ENCODE measurements at regions not wholly inside any gene's neighbourhood (a gene's known extent, or its start where the extent isn't known, plus 50 kb on each side); places are given as distances from the start of the nearest gene placed in this dataset.

GRCh38 chr7:42662862-42663261 is 249.0 kb downstream of the C7orf25 start:
- no peaks in the 10 kb centered on the region for H3K27me3 ChIP-seq
- intact Hi-C loops (cut with DNase I): no loop called here
- peaks cover 0 to 32% of the 10 kb centered on the region in 2 donors for H3K9me3 ChIP-seq
- no peak for DNase-seq
- no peak overlapping the region for H3K27ac ChIP-seq
- H3K4me3 ChIP-seq: no peak overlapping the region
- TF ChIP-seq CTCF (IDR thresholded peaks at IDR 0.05): no peak
- no peaks in the 10 kb centered on the region for H3K4me1 ChIP-seq
- no peak for ATAC-seq
- no peaks in the 10 kb centered on the region for H3K36me3 ChIP-seq

- ATAC-seq (no peak), DNase-seq (no peak)
- H3K27ac ChIP-seq: no peak overlapping the region
- H3K4me1 ChIP-seq: no peaks in the 10 kb centered on the region
- no peak for TF ChIP-seq CTCF (IDR thresholded peaks at IDR 0.05)
- intact Hi-C loops (cut with DNase I): no loop called here
- no peaks in the 10 kb centered on the region for H3K27me3 ChIP-seq
- H3K36me3 ChIP-seq: no peaks in the 10 kb centered on the region
- peaks cover 0 to 22% of the 10 kb centered on the region in 2 donors for H3K9me3 ChIP-seq
- no peak overlapping the region for H3K4me3 ChIP-seq
These were observed 250.6 kb downstream of the C7orf25 start for GRCh38 chr7:42661312-42661711.

GRCh38 chr7:42650701-42651100 is 261.2 kb downstream of the C7orf25 start:
- no peak for ATAC-seq
- Histone ChIP-seq H3K27ac (no peak overlapping the region), H3K9me3 (peaks cover 0 to 3% of the 10 kb centered on the region in 2 donors)

GRCh38 chr7:42650171-42650570 is 261.7 kb downstream of the C7orf25 start:
- intact Hi-C loops (cut with DNase I): no loop called here
- H3K27ac ChIP-seq: no peak overlapping the region
- H3K4me3 ChIP-seq: no peak overlapping the region
- ATAC-seq (no peak), DNase-seq (no peak)
- peaks cover 0 to 3% of the 10 kb centered on the region in 2 donors for H3K9me3 ChIP-seq
- no peaks in the 10 kb centered on the region for H3K4me1 ChIP-seq
- H3K27me3 ChIP-seq: no peaks in the 10 kb centered on the region
- H3K36me3 ChIP-seq: no peaks in the 10 kb centered on the region
- no peak for TF ChIP-seq CTCF (IDR thresholded peaks at IDR 0.05)

More at GRCh38 chr7:42650701-42651100, 261.2 kb downstream of the C7orf25 start:
- intact Hi-C loops (cut with DNase I): no loop called here
- H3K4me1 ChIP-seq: no peaks in the 10 kb centered on the region
- no peak overlapping the region for H3K4me3 ChIP-seq
- no peak for DNase-seq
- H3K36me3 ChIP-seq: no peaks in the 10 kb centered on the region
- no peaks in the 10 kb centered on the region for H3K27me3 ChIP-seq
- no peak for TF ChIP-seq CTCF (IDR thresholded peaks at IDR 0.05)

- DNase-seq: no peak
- Histone ChIP-seq H3K36me3 (no peaks in the 10 kb centered on the region), H3K4me3 (no peak overlapping the region), H3K27ac (no peak overlapping the region), H3K9me3 (peaks cover 0 to 8% of the 10 kb centered on the region in 2 donors), H3K27me3 (no peaks in the 10 kb centered on the region), H3K4me1 (no peaks in the 10 kb centered on the region)
- intact Hi-C loops (cut with DNase I): no loop called here
- ATAC-seq: no peak
- TF ChIP-seq CTCF (IDR thresholded peaks at IDR 0.05): no peak
These were observed 266.0 kb downstream of the C7orf25 start for GRCh38 chr7:42645906-42646305.
